NCI-H748 (cell line): ENCODE measurements at regions not wholly inside any gene's neighbourhood (a gene's known extent, or its start where the extent isn't known, plus 50 kb on each side); places are given as distances from the start of the nearest gene placed in this dataset.
A peak's percentile ranks its signal among the peaks of the same experiment; 100 is the strongest.

Experiments
- DNase-seq: peaks from one replicate; lab custom pipeline; 2025; ENCODE audit not compliant: unreplicated experiment; lab: John Stamatoyannopoulos, UW

- DNase-seq = no peak
Observed at GRCh38 chr12:41777064-41777790, 367.4 kb downstream of the GXYLT1 start.

GRCh38 chr12:41772478-41772877, 372.2 kb downstream of the GXYLT1 start:
- DNase-seq = no peak

DNA sequence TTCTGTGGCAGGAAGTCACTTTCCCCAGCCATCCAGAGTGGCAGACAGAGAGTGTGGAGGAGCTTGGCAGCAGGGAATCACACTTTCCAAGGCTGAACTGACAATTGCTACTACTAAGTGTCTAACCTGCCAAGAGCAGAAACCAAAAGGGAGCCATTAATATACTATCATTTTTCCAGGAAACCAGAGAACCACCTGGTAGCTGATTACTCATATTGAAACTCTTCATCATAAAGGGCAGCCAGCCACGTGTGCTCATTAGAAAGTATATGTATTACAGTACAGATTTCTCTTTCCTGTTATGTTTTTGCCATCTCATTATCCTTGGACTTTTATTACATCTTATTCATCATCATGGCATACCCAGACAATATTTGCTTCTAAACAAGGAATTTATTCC, 374.9 kb downstream of the GXYLT1 start:
- DNase-seq = no peak

DNA sequence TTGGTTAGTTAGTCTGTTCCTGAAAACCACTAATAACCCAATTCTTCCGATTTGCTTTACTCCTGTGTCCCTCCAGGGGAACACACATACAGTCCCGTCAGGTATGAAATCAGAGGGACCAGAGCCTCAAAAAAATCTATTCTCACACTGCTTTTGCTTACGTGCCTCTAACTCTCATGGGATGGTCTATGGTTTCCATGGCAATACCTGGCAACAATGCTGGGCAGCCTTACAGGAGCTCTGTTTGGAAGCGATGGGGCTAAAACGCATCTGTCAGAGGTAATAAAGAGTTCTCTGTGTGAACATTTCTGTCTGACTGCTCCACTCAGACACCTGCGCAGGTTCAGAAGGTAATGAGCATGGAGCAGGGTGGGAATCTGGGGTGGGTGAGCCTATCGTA, 376.2 kb downstream of the GXYLT1 start:
- peak; percentile 37 for DNase-seq

- DNase-seq = no peak
Observed at GRCh38 chr12:41762691-41763090, 382.0 kb downstream of the GXYLT1 start.

- DNase-seq = peak; percentile 15
Observed at GRCh38 chr12:41745593-41745992, 399.1 kb downstream of the GXYLT1 start.

DNA sequence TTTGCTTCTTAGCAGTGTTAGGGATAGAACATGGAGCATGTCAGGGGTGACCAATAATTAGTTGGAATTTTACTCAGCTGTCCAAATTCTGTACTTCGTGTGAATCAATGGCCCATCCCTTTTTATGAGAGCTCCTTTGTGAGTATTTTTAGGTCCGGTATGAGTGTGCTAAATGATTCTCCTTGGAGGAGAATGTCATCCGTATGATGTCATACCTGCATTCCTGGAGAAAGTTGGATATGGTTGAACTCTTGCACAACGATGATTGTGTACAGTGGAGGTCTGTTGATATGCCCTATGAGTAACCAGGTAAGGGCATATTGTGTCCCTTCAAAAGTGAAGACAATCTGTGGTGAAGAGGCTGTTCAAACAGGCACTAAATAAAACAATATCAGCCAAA, 400.8 kb downstream of the GXYLT1 start:
- no peak for DNase-seq

DNA sequence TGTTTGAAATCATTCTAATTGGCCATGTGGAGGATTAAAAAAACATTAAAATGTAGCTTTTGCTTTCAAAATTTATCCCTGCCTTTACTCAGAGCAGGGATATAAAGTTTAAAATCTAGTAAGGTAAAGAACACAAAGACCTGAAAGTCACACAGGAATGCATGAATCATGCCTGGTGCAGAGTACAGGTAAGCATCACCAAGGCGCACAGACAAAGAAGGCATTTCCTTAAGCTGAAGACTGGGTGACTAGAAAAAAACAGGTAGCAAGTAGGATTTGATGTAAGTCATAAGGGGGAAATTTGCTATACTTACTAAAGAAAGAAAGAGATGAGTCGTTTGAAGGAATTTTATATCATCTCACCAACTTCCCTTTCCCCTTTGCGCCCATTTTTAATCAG, 405.6 kb downstream of the GXYLT1 start:
- DNase-seq = no peak

DNA sequence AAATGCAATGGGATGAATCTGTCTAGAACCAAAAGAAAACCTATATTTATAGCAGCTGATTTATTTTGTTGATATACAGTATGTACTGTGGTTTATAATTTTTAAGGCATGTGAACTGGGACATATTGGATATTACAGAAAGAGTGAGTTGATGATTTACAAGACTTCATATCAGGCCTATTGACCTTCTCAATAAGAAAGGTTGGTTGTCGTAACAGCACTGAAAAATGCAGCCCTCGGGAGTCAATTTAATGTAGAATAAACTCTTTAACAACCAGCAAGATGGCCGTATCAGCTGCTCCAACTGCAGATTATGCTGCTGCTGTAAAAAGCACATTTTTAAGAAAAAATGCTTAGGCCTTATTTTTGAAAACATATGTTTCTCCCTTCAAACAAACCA, 407.3 kb downstream of the GXYLT1 start:
- DNase-seq = no peak

DNA sequence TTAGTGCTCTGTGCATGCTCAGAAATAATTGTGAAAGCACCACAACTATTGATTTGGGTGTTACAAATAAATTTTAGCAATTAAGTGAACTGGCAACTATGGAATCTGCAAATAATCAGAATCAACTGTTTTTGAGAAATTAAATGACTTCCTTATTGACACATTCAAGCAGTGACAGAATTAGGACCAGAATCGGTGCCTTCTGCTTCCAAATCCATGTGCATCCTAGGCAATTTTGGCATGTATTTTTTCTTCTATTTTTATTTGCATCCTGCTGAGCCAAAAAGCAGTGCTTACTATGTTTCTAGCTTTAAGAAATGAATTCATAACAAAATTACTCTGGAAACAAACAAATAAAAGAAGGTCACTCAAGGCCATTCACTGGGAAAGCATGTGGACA, 408.2 kb downstream of the GXYLT1 start:
- no peak for DNase-seq

DNA sequence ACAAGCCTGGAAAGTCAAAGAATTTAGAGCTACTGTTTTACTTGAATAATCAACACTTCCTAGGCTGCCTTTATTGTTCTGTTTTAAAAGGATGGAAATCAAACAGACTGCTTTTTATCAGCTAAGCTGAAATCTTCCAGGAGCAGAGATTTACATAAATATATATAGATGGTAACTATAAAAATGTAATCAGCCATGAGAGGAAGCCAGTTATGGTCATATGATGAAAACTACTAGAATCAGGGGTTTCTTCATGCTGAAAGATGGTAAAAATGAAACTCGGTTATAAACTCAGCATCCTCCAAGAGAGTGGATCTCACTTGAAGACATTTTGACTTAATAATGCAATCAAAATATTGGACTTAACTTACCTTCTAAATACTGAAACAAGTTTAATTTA, 413.0 kb downstream of the GXYLT1 start:
- no peak for DNase-seq

DNA sequence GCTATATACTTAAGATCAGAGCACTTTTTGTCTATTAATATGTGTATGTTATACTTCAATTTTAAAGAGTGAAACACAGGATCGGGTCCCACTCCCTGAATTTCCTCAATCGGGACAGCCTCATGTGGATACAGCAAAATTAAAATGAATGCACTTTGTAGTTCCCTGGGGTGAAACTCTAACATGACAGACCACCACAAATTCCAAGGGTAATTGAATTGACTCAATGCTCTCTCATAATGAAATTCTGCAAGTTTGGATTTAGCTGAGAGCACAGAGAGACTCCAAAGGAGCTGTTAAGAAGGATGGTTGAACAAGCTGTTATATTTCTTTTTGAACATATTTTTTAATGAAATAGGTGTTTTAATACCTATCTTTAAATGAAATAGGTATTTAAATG, 413.6 kb downstream of the GXYLT1 start:
- no peak for DNase-seq

- DNase-seq = peak; percentile 47
Observed at GRCh38 chr12:41724216-41724615, 420.5 kb downstream of the GXYLT1 start.

DNA sequence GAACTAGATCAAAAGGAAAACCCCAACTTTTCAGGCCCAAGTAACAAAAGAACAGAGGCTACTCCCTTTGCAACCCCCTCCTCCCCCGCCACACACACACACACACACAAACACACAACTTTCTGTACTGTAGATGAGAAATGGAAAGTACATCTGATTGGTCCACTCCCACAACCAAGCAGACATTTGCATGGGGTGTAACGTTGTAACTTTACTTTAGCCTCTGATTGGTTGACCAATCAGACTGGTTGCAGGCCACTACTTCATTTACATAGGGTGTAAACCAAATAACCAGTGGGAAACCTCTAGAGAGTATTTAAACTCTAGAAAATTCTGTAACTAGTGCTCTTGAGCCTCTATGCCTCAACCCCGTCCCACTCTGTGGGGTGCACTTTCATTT, 425.5 kb downstream of the GXYLT1 start:
- no peak for DNase-seq

DNA sequence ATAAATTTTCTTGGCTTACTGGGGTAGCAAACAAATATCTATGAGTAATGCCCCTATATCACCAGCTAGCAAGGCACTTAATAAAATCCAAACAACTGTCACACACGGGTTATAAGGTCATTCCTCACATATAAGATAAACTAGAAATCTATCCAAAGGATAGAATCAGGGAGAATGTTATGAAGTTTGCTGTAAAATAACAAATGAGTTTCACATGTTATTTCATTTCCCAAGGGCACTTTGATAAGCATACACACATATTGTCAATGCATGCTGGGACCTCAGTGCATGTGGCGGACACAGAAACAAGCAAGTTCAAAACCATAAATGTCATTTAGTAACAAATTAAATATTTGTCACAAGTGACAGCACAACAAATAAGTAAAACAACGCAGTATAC, 429.4 kb downstream of the GXYLT1 start:
- no peak for DNase-seq

GRCh38 chr12:41709463-41710285, 435.0 kb downstream of the GXYLT1 start:
- no peak for DNase-seq

GRCh38 chr12:41709012-41709411, 435.7 kb downstream of the GXYLT1 start:
- no peak for DNase-seq

- no peak for DNase-seq
Observed at GRCh38 chr12:41706376-41706775, 438.3 kb downstream of the GXYLT1 start.

DNA sequence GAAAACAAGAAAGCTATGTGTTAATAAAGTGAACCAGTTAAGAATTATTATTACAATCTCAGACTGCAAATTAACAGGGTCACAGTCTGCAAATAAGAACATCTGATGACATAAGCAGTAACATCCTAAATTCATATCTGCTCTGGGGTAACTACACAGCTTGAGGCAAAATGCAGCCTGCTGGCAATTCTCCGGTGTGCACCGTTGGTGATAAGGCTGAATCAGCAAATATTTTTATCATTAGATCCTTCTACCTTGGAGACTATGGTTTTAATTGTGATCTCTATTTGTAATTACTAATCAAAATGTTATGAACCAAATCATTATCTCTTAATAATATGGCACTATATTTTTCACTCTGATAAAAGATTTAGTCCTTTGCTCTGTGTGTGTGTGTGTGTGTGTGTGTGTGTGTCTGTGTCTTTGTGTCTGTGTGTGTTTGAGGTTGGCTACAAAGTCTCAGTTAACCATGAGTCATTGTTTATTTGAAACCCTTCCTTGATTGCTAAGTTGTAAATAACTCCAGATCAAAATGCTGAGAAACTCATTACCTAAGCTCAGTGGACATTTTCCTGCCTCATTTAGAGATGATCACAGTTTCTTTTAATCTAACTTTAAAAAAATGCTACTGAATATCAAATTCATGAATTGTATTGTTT, 442.6 kb downstream of the GXYLT1 start:
- DNase-seq = no peak

- DNase-seq = no peak
Observed at GRCh38 chr12:41700940-41701339, 443.7 kb downstream of the GXYLT1 start.

- peak; percentile 97 for DNase-seq
Observed at GRCh38 chr12:41699658-41700057, 445.0 kb downstream of the GXYLT1 start.

DNA sequence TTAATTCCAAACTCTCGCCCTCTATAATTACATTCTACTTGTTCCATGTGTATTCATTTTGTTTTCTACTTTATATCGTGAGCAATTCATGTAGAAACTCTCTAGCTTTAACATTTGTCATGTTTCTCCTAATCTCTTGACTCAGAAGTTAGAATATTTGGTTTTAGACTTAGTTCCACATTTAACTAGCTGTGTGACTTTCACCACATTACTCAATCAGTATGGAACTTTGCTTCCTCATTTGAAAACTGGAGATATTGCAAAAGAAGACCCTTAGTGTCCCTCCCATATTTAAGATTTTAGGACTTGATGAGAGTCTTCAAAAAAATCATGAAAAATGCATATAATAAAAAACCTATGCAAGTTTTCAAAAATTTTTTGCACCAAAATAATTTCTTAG, 447.5 kb downstream of the GXYLT1 start:
- no peak for DNase-seq
